PFSK-1 (cell line): ENCODE measurements at regions not wholly inside any gene's neighbourhood (a gene's known extent, or its start where the extent isn't known, plus 50 kb on each side); places are given as distances from the start of the nearest gene placed in this dataset.

Experiments used
- FOXP2 ChIP-seq: optimal IDR thresholded peaks from 2 replicates; pipeline ENCODE3; 2011; ENCODE audit warnings: borderline replicate concordance, control low read depth, inconsistent platforms; ENCODE audit not compliant: insufficient read depth; ENCODE audit errors: extremely low read length, extremely low read depth
- POLR2AphosphoS5 ChIP-seq: IDR thresholded peaks from 2 replicates; pipeline ENCODE4 v1.6.1; 2012; ENCODE audit warnings: low read depth, mild to moderate bottlenecking, control low read depth, low read length, moderate library complexity
- REST ChIP-seq, 2 experiments: IDR thresholded peaks; 2 replicates each; pipeline versions ENCODE4 v1.6.1 to v1.8.0; 2011 to 2012; ENCODE audit warnings: low read depth in 2 of 2, low read length in 2 of 2, control low read depth in 1 of 2, inconsistent platforms in 1 of 2, mild to moderate bottlenecking in 1 of 2, moderate library complexity in 1 of 2; ENCODE audit not compliant: insufficient read depth in 1 of 2
- SIN3A ChIP-seq: IDR thresholded peaks from 2 replicates; pipeline ENCODE4 v1.6.1; 2012; ENCODE audit warnings: mild to moderate bottlenecking, low read length, moderate library complexity, borderline replicate concordance; ENCODE audit not compliant: insufficient read depth
- TAF1 ChIP-seq: IDR thresholded peaks from 2 replicates; pipeline ENCODE4 v1.6.1; 2012; ENCODE audit warnings: low read length, control low read depth, borderline replicate concordance; ENCODE audit not compliant: insufficient read depth

- TF ChIP-seq FOXP2 (no peak), REST (IDR thresholded peaks at IDR 0.05; ENCODE audit: insufficient read depth in 1 of 2, low read depth in 2 of 2, low read length in 2 of 2) (no peak), TAF1 (no peak), POLR2AphosphoS5 (no peak), SIN3A (no peak)
Observed at GRCh38 chr7:125675640-125676039, 746.0 kb upstream of the POT1 start.

GRCh38 chr7:125675169-125675568 lies 745.5 kb upstream of the POT1 start:
- TF ChIP-seq TAF1, result no peak

GRCh38 chr7:125670926-125671572 lies 741.4 kb upstream of the POT1 start:
- TF ChIP-seq TAF1, result no peak
- no peak for TF ChIP-seq SIN3A
- TF ChIP-seq REST (IDR thresholded peaks at IDR 0.05; ENCODE audit: insufficient read depth in 1 of 2, low read depth in 2 of 2, low read length in 2 of 2), result no peak
- TF ChIP-seq FOXP2, result no peak
- no peak for TF ChIP-seq POLR2AphosphoS5

GRCh38 chr7:125668321-125668993 lies 738.8 kb upstream of the POT1 start:
- TF ChIP-seq TAF1, result no peak
- no peak for TF ChIP-seq FOXP2
- TF ChIP-seq POLR2AphosphoS5, result no peak
- TF ChIP-seq SIN3A, result no peak
- TF ChIP-seq REST (IDR thresholded peaks at IDR 0.05; ENCODE audit: insufficient read depth in 1 of 2, low read depth in 2 of 2, low read length in 2 of 2), result no peak

- TF ChIP-seq SIN3A (no peak), POLR2AphosphoS5 (no peak), FOXP2 (no peak), TAF1 (no peak), REST (IDR thresholded peaks at IDR 0.05; ENCODE audit: insufficient read depth in 1 of 2, low read depth in 2 of 2, low read length in 2 of 2) (no peak)
Observed at GRCh38 chr7:125664625-125665024, 735.0 kb upstream of the POT1 start.
